ENCODE measurements at regions not wholly inside any gene's neighbourhood (a gene's known extent, or its start where the extent isn't known, plus 50 kb on each side); places are given as distances from the start of the nearest gene placed in this dataset.
A peak's percentile ranks its signal among the peaks of the same experiment; 100 is the strongest.

DNA sequence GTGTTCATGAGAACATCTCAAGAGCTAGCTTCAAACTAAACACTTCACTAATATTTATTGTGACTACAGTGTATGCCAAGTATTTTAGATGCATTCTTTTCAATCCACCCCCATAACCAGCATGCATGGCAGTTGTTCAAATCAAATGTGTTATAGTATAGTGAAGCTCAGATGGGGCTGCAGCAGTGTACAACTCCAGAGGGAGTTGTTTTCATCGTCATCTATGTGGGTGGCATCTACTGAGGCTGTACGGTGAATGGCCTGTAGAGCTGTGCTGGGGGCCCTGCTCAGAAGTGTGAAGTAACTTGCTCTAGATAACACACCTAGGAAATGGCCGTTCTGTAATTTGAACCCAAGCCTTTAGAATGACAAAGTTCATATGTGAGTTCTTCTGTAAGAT, 71.8 kb upstream of the LRATD1 start:
- DNase-seq: no peak

DNA sequence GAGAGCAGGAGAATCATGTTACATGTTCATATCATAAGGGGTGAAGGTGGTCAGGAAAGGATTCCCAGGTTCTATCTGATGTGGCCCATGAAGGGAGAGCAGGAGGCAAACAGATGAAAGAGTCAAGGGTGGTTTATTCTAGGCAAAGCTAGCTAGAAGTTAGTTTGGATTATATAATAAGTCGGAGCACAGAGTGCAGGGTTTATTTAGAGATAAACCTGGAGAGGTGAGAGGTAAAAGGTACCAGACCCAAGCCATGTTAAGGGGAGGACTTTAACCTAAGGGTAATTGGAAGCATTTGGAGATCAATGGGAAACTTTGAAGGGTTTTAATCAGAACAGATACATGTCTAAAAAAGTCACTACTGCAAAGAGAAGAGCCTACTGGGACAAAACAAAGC, 69.2 kb upstream of the LRATD1 start:
- DNase-seq: no peak

DNA sequence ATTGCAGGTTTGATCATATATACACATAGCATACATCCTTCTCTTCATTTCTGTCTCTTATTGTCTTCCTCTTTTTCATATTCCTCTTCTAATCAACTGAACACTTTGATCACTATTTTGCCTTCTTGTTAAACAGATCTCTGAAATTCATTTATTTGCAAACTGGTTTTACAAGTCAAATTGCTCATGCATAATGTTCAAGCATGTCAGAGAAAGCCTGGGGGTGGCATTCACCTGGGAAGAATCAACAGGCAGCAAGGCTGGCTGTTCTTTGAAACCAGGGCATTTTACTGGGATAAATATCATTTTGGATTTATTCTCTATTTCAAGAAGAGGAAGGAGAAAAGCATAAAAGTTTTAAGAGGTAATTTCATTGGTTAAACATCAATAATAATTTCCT, 66.9 kb upstream of the LRATD1 start:
- no peak for DNase-seq

DNA sequence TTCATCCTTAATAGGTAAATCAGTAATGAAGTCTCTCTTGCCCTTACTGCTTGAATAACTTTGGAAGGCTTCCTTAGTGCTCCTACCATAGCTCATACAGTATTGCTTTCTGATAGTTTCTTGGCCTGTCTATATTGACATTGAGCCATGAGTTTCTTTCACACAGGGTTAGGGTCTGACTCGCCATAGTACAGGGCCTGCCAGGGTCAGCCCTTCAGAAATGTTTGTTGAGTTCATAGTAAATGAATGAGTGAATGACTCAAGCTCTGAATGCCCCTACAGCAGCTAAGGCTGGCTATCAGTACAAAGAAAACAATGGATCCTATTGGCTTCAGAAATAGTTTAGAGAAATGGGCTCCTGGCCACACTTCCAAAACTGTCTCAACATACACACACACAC, 65.0 kb upstream of the LRATD1 start:
- no peak for DNase-seq

DNA sequence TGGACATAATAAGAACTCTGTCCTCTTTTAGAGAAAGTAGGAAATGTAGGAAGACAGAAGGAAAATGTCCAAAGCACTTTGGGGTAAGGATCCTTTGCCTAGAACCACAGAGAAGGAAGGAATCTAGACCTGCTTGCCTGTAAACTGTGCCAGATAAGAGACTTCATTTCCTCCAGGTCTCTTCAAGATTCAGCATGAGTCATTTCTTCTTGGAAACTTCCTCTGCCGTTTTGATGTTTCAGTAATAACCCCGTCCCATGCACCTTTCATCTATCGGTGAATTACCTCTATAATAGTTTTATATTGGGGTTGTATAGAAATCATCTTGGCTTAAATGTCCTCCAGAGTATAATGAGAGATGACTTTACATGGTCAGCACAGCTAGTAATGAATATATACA, 63.2 kb upstream of the LRATD1 start:
- no peak for DNase-seq

DNA sequence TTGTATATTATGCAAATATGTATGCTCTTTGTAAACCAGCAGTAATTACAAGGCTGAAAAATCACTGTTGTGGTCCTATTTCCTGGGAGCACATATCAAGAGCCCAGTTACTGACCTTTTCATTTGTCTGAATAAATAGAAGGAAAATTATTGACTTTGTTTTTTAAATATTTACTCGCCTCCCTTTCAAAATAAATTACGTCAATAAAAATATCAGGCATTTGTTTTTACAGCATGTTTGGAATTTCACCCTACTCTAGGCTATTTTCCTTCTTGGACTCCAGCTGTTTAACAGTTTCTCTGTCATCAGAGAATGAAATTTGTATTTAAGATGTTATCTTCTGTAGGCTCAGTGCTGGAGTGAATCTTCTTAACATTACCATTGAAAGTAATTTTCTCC, 59.9 kb upstream of the LRATD1 start:
- peak; percentile 12 for DNase-seq

DNA sequence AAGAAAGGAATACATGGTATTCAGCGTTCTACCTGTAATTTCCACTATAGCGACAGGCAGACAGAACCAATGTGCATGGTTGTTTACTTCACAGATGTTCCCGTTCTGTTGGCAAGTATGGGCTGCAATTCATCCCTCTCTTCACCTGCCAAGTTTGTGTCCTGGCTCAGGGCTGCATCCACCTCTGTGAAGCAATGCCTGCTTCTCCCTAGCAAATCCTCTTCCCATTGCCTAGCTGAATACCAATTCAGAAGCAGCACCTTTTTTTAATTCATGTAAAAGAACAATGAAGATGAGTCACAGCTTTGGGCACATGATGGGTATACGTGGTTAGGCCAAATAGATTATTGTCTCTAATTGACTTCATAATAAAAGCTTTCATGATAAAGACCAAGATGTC, 54.7 kb upstream of the LRATD1 start:
- peak; percentile 11 for DNase-seq

Measured in NCI-H146 (cell line).